ENCODE measurements at regions not wholly inside any gene's neighbourhood (a gene's known extent, or its start where the extent isn't known, plus 50 kb on each side); places are given as distances from the start of the nearest gene placed in this dataset.

DNA sequence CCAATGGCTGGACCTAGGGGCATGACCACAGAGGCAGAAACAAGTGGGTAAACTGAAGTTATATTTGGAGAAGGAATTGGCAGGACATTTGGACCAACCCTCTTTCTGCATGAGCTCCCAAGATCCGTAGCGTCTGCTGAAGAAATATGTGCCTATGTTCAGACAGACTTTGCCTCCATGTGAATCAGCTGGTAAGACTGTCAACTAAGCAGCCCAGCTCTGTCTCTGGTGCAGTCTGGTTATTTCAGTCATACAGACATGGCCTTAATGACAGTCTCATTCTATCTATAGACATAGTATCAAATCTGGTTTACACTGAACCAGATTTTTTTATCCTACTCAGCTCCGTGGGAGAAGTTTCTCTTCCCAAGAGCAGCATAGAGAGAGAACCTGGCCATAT, 63.1 kb upstream of the PBX1 start:
- H3K9me3 ChIP-seq (replicated peaks in 1 of 3), result no peaks in the 10 kb centered on the region
- TF ChIP-seq POLR2A (IDR thresholded peaks at IDR 0.05), result no peak
- TF ChIP-seq, protein P1, sequence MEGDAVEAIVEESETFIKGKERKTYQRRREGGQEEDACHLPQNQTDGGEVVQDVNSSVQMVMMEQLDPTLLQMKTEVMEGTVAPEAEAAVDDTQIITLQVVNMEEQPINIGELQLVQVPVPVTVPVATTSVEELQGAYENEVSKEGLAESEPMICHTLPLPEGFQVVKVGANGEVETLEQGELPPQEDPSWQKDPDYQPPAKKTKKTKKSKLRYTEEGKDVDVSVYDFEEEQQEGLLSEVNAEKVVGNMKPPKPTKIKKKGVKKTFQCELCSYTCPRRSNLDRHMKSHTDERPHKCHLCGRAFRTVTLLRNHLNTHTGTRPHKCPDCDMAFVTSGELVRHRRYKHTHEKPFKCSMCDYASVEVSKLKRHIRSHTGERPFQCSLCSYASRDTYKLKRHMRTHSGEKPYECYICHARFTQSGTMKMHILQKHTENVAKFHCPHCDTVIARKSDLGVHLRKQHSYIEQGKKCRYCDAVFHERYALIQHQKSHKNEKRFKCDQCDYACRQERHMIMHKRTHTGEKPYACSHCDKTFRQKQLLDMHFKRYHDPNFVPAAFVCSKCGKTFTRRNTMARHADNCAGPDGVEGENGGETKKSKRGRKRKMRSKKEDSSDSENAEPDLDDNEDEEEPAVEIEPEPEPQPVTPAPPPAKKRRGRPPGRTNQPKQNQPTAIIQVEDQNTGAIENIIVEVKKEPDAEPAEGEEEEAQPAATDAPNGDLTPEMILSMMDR (IDR thresholded peaks at IDR 0.05), result no peak
- 80 to 96% (median 86%) methylated on average over 3 of the region's 3 CpGs for WGBS, 4 donors
- H3K4me1 ChIP-seq (replicated peaks in 1 of 2), result no peaks in the 10 kb centered on the region
- no peaks in the 10 kb centered on the region for H3K36me3 ChIP-seq (replicated peaks in 1 of 2)
- no peak overlapping the region for H3K4me3 ChIP-seq
- intact Hi-C loops (cut with DNase I), result no loop called here
- no peak for DNase-seq
- no peak overlapping the region for H3K27ac ChIP-seq
- no peaks in the 10 kb centered on the region for H3K27me3 ChIP-seq

DNA sequence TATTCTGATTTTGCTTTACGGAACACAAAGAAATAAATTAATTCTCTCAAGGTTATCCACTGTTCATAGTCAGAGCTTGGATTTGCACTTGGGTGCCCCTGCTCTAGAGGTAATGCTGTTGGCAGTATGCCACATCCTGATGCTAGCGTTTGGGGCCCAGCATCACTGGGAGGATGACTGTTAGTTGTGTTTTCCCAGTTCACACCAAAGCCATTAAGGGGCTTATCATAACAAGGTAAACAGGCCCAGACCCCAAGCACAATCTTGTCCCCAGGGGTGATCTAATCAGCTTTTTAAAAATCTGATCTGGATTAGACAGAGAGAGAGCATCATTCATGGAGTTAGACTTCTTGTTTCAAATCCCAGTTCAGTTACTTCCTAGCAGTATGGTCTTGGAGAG, 60.2 kb upstream of the PBX1 start:
- Histone ChIP-seq H3K27me3 (no peaks in the 10 kb centered on the region), H3K9me3 (replicated peaks in 1 of 3) (no peaks in the 10 kb centered on the region), H3K27ac (no peak overlapping the region), H3K4me3 (no peak overlapping the region), H3K36me3 (replicated peaks in 1 of 2) (no peaks in the 10 kb centered on the region), H3K4me1 (replicated peaks in 1 of 2) (no peaks in the 10 kb centered on the region)
- TF ChIP-seq, protein P1 (IDR thresholded peaks at IDR 0.05), result no peak
- intact Hi-C loops (cut with DNase I), result no loop called here
- WGBS, 4 donors, result 38 to 50% (median 46%) methylated on average over 2 of the region's 2 CpGs
- DNase-seq, result no peak

DNA sequence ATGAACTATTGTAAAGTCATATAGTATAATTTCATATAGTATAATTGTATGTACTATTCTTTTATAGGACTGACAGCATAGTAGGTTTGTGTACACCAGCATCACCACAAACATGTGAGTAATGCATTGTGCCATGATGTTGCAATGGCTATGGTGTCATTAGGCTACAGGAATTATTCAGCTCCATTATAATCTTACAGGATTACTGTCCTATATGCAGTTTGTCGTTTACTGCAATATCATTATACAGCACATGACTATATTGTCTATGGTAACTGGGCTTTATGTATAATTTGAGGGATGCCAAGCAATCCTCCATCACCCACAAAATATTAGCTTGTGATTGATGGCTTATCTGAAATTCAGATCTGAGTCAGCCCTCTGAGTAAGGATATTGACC, 54.2 kb upstream of the PBX1 start:
- Histone ChIP-seq H3K4me1 (replicated peaks in 1 of 2) (no peaks in the 10 kb centered on the region), H3K9me3 (replicated peaks in 1 of 3) (no peaks in the 10 kb centered on the region), H3K36me3 (replicated peaks in 1 of 2) (no peaks in the 10 kb centered on the region), H3K27me3 (no peaks in the 10 kb centered on the region), H3K27ac (no peak overlapping the region), H3K4me3 (no peak overlapping the region)
- DNase-seq, result no peak
- WGBS, 4 donors, result 75 to 93% (median 85%) methylated on average over 1 of the region's 1 CpG
- intact Hi-C loops (cut with DNase I), result no loop called here
- TF ChIP-seq, protein P1 (IDR thresholded peaks at IDR 0.05), result no peak
- TF ChIP-seq POLR2A (IDR thresholded peaks at IDR 0.05), result no peak

Small RNA genes lying in the stretch of these regions (small RNA-seq; reads per million reads assigned to genes)
- gene RF00012 (0 reads per million in 2 donors), gene RNA5SP62 (0.08 to 0.24 reads per million in 2 donors), gene RNA5SP63 (0 reads per million in 2 donors), gene RNU5F-6P (0 reads per million in 2 donors)
